Endothelial cell of umbilical vein (primary cell): ENCODE measurements at regions not wholly inside any gene's neighbourhood (a gene's known extent, or its start where the extent isn't known, plus 50 kb on each side); places are given as distances from the start of the nearest gene placed in this dataset.
"Not testable (repeated sequence)": the region's sequence is repeated elsewhere in the genome, so short reads cannot be mapped to it uniquely, and the experiment has no call there.

ENCODE experiments used
- BruUV-seq: library from RNA; stranded (reverse); fragments of 400-500 nt; replicated peaks from 2 replicates; lab custom pipeline; 2021; lab: Mats Ljungman, UMichigan
- CTCF ChIA-PET: fragments of 300-600, 350-600 bp; sonication (Branson Sonifier 250); formaldehyde crosslinking; loops from one replicate; lab custom pipeline; 2021; ENCODE audit warnings: antibody characterized with exemption, inconsistent platforms; lab: Charles Lee
- POLR2A ChIA-PET: fragments of 300-600, 350-600 bp; sonication (Branson Sonifier 250); formaldehyde crosslinking; loops from one replicate; lab custom pipeline; 2021; ENCODE audit warnings: antibody characterized with exemption, inconsistent platforms; lab: Charles Lee
- DNase-seq: peaks from one replicate; pipeline ENCODE4 v3.0.0-alpha.2; 2011; ENCODE audit warnings: low read depth, low spot score
- FAIRE-seq: peaks from 2 replicates; lab custom pipeline; 2011; peaks lifted over from hg19 to GRCh38; lab: Jason Lieb, UNC
- H2AFZ ChIP-seq: 2 replicates; pipeline ENCODE4 v1.6.0; 2012; ENCODE audit warnings: low read depth, low read length, control low read depth, inconsistent platforms
- H3K27ac ChIP-seq: 2 replicates; pipeline ENCODE4 v1.5.1; 2011; ENCODE audit warnings: low read depth, mild to moderate bottlenecking, control low read depth, low read length, moderate library complexity; ENCODE audit not compliant: insufficient read depth
- H3K27me3 ChIP-seq, 2 experiments: 2 replicates each; pipeline versions ENCODE4 v1.6.0 to v1.6.1; 2011; ENCODE audit warnings: low read length in 2 of 2, mixed read lengths in 1 of 2; ENCODE audit not compliant: control insufficient read depth in 2 of 2, insufficient read depth in 2 of 2
- H3K36me3 ChIP-seq, 2 experiments: 2 replicates in 1 of 2; 3 replicates in 1 of 2; pipeline ENCODE4 v1.5.1; 2011; ENCODE audit warnings: low read length in 2 of 2, mild to moderate bottlenecking in 1 of 2, moderate library complexity in 1 of 2; ENCODE audit not compliant: control insufficient read depth in 2 of 2, insufficient read depth in 2 of 2; ENCODE audit errors: extremely low read depth in 1 of 2
- H3K4me1 ChIP-seq: 3 replicates; pipeline ENCODE4 v1.5.1; 2011; ENCODE audit warnings: mild to moderate bottlenecking, low read length; ENCODE audit not compliant: control insufficient read depth, insufficient read depth; ENCODE audit errors: extremely low read depth
- H3K4me2 ChIP-seq: 2 replicates; pipeline ENCODE4 v1.6.1; 2011; ENCODE audit warnings: low read length, control low read depth, mixed read lengths; ENCODE audit not compliant: insufficient read depth
- H3K4me3 ChIP-seq, 3 experiments: fragments of 200-600 bp in 1 of 3; sonication (generic), shearing (Covaris generic) in 1 of 3; replicated peaks in 1 of 3; 2 replicates each; pipeline ENCODE4 v1.5.1; 2011 to 2016; ENCODE audit warnings: control low read depth in 3 of 3, low read length in 3 of 3, mild to moderate bottlenecking in 2 of 3, inconsistent platforms in 1 of 3, low read depth in 1 of 3, moderate library complexity in 1 of 3; ENCODE audit not compliant: insufficient read depth in 1 of 3
- H3K79me2 ChIP-seq: 2 replicates; pipeline ENCODE4 v1.6.0; 2012; ENCODE audit warnings: low read length, inconsistent platforms; ENCODE audit not compliant: control insufficient read depth, insufficient read depth
- H3K9ac ChIP-seq: replicated peaks from 2 replicates; pipeline ENCODE3; 2011; ENCODE audit warnings: low read length, control low read depth; ENCODE audit not compliant: insufficient read depth; ENCODE audit errors: extremely low read depth
- H3K9me1 ChIP-seq: replicated peaks from 3 replicates; pipeline ENCODE4 v1.6.0; 2011; ENCODE audit warnings: mild to moderate bottlenecking, low read length; ENCODE audit not compliant: control insufficient read depth, insufficient read depth; ENCODE audit errors: extremely low read depth
- H3K9me3 ChIP-seq: replicated peaks from 2 replicates; pipeline ENCODE4 v1.5.1; 2012; ENCODE audit warnings: low read length, inconsistent platforms; ENCODE audit not compliant: control insufficient read depth, insufficient read depth
- H4K20me1 ChIP-seq: replicated peaks from 2 replicates; pipeline ENCODE3; 2011; ENCODE audit warnings: mild to moderate bottlenecking, low read length; ENCODE audit not compliant: control insufficient read depth, insufficient read depth; ENCODE audit errors: extremely low read depth
- CTCF ChIP-seq, 2 donors: IDR thresholded peaks; 1 replicate in 1 of 2; 2 replicates in 1 of 2; pipeline ENCODE4 v1.5.1; 2011; ENCODE audit warnings: low read length in 2 of 2, mild to moderate bottlenecking in 2 of 2, moderate library complexity in 2 of 2, control low read depth in 1 of 2, inconsistent platforms in 1 of 2, low read depth in 1 of 2; ENCODE audit not compliant: insufficient read depth in 1 of 2; ENCODE audit errors: extremely low read depth in 1 of 2
- EZH2 ChIP-seq: IDR thresholded peaks from 2 replicates; pipeline ENCODE4 v1.6.1; 2012; ENCODE audit warnings: borderline replicate concordance, low read depth, mild to moderate bottlenecking, moderate library complexity, low read length, inconsistent platforms; ENCODE audit not compliant: severe bottlenecking
- FOS ChIP-seq: IDR thresholded peaks from 2 replicates; pipeline ENCODE4 v1.6.1; 2011; ENCODE audit warnings: mild to moderate bottlenecking, low read length, moderate library complexity, borderline replicate concordance; ENCODE audit not compliant: insufficient read depth
- GATA2 ChIP-seq: IDR thresholded peaks from 2 replicates; pipeline ENCODE4 v1.7.0; 2011; ENCODE audit warnings: low read depth, mild to moderate bottlenecking, moderate library complexity, mixed read lengths, low read length; ENCODE audit not compliant: insufficient read length, insufficient read depth
- JUN ChIP-seq: IDR thresholded peaks from 2 replicates; pipeline ENCODE4 v1.6.1; 2011; ENCODE audit warnings: borderline replicate concordance, low read depth; ENCODE audit not compliant: insufficient read length, insufficient read depth
- MAX ChIP-seq: IDR thresholded peaks from 2 replicates; pipeline ENCODE4 v1.6.1; 2011; ENCODE audit not compliant: insufficient read depth, insufficient read length
- MYC ChIP-seq: IDR thresholded peaks from one replicate; pipeline ENCODE4 v1.6.1; 2011; ENCODE audit warnings: mild to moderate bottlenecking, low read depth, low read length
- POLR2A ChIP-seq: IDR thresholded peaks from 2 replicates; pipeline ENCODE4 v1.6.1; 2012; ENCODE audit warnings: low read depth, mild to moderate bottlenecking, control low read depth, low read length
- POLR2AphosphoS5 ChIP-seq: IDR thresholded peaks from 2 replicates; pipeline ENCODE4 v1.6.1; 2012; ENCODE audit warnings: low read depth, mild to moderate bottlenecking, control low read depth, low read length, moderate library complexity; ENCODE audit not compliant: insufficient read depth
- dilution Hi-C: fragments of 300-500 bp; cut with MboI; formaldehyde crosslinking; loops from one replicate; pipeline ENCODE4 v1.15.0; 2019; ENCODE audit warnings: low sequenced_read_pairs; ENCODE audit not compliant: extremely low pct_ligation_motif_present
- intact Hi-C: fragments of 100-400 bp; cut with micrococcal nuclease; formaldehyde crosslinking; loops from one replicate; pipeline ENCODE4 v1.10.0; 2022

- intact Hi-C loops (no loop called here), dilution Hi-C loops (no loop called here)
- no peaks in the 10 kb centered on the region for H4K20me1 ChIP-seq
- ChIA-PET CTCF (no interaction called here), POLR2A (no interaction called here)
- H2AFZ ChIP-seq: no peak overlapping the region
- no peaks in the 10 kb centered on the region for H3K9me1 ChIP-seq
- no peak overlapping the region for H3K9ac ChIP-seq
- H3K36me3 ChIP-seq: no peaks in the 10 kb centered on the region
- no TSS peak for BruUV-seq
- no peak for DNase-seq
- H3K4me2 ChIP-seq: no peak overlapping the region
- TF ChIP-seq EZH2: no peak
- TF ChIP-seq GATA2: no peak
- no peak for TF ChIP-seq MYC
- no peak for TF ChIP-seq POLR2AphosphoS5
- no peak for TF ChIP-seq MAX
- TF ChIP-seq JUN: no peak
- TF ChIP-seq FOS: no peak
- TF ChIP-seq POLR2A: no peak
- TF ChIP-seq CTCF (IDR thresholded peaks at IDR 0.05; ENCODE audit: extremely low read depth in 1 of 2, insufficient read depth in 1 of 2, low read depth in 1 of 2, low read length in 2 of 2): no peak
- H3K9me3 ChIP-seq: peaks cover 2% of the 10 kb centered on the region
- FAIRE-seq: no peak
- no peaks in the 10 kb centered on the region for H3K27me3 ChIP-seq
- no peak overlapping the region for H3K4me3 ChIP-seq
- H3K27ac ChIP-seq: no peak overlapping the region
- H3K79me2 ChIP-seq: no peaks in the 10 kb centered on the region
- no peaks in the 10 kb centered on the region for H3K4me1 ChIP-seq
These were observed 359.9 kb upstream of the COX7C start for GRCh38 chr5:86257871-86258270.

- H3K9me3 ChIP-seq, CTCF ChIA-PET, H3K4me1 ChIP-seq, H3K27me3 ChIP-seq, POLR2A ChIA-PET, DNase-seq, BruUV-seq, H3K9me1 ChIP-seq, intact Hi-C loops, H2AFZ ChIP-seq, H3K4me2 ChIP-seq, H4K20me1 ChIP-seq, H3K9ac ChIP-seq, H3K36me3 ChIP-seq, FAIRE-seq, H3K79me2 ChIP-seq, H3K4me3 ChIP-seq, dilution Hi-C loops, H3K27ac ChIP-seq: not testable (repeated sequence)
These were observed 333.1 kb upstream of the COX7C start for GRCh38 chr5:86284400-86285190.

- H3K4me1 ChIP-seq, DNase-seq, POLR2A ChIA-PET, H2AFZ ChIP-seq, H3K4me3 ChIP-seq, H3K9me3 ChIP-seq, dilution Hi-C loops, CTCF ChIA-PET, H3K4me2 ChIP-seq, H3K27ac ChIP-seq, intact Hi-C loops, H3K79me2 ChIP-seq, H3K9me1 ChIP-seq, H3K36me3 ChIP-seq, H3K9ac ChIP-seq, H4K20me1 ChIP-seq, FAIRE-seq, BruUV-seq, H3K27me3 ChIP-seq: not testable (repeated sequence)
These were observed 330.3 kb upstream of the COX7C start for GRCh38 chr5:86287437-86287836.
